NOMO-1 treated with dmso at 0.1 percent for 144 hours (cell line): ENCODE measurements at regions not wholly inside any gene's neighbourhood (a gene's known extent, or its start where the extent isn't known, plus 50 kb on each side); places are given as distances from the start of the nearest gene placed in this dataset.

Experiments
- DNase-seq: peaks from one replicate; lab custom pipeline; 2025; ENCODE audit not compliant: unreplicated experiment; lab: John Stamatoyannopoulos, UW

DNA sequence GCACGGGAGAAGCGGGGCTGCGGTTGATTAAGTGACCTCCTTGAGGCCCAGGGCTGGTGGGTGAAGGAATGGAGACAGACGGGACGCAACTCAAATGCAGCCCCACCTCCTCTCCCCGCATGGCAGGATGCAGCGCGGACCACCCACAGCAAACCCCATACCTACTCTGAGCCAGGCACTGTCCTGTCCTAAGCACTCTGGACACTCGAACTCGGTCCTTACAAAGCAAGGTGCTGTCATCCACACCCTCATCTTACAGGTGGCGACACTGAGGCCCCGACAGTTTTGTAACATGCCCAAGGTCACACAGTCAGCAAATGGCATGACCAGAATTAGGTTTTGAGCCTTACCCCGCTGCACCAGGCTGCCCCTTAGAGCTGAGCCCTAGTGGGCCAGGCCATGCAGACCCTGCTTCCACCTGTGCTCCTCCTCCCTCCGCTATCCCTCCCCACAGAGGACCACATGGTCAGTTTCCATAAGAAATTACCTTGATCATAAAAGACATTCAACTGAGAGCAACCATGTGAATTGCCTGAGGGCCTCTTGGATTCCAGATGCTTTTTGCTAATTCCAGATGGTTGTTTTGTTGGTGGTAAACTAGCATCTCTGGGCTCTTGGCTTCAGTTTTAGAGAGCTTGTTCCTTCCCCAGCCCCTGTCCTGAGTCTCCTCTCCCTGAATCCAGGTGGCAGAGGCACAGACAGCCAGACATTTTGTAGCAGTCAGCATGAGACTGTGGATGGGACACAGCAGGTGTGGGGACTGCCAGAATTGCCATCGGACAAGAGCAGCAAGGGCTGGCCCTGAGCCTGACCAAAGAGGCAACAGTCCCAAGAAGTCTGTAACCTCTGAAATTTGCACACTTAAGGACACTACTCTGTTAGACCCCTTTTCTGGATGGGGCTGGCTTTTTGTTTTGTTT, 171.9 kb upstream of the PMEPA1 start:
- no peak for DNase-seq

DNA sequence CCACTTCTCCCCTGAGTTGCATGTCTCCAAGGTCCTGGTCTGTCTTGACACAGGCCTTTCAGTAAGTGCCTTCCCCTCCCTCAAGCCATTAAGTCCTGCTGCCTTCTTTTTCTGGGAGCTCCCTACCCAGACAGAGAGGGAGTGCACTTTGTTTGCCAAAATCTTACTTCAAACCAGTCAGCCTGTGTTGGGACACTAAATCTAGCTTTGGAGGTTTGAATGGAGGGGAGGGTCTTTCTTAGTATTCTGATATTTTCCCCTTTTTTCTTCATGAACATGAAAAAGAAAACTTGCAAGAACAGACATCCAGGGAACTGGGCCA, 170.7 kb upstream of the PMEPA1 start:
- no peak for DNase-seq

DNA sequence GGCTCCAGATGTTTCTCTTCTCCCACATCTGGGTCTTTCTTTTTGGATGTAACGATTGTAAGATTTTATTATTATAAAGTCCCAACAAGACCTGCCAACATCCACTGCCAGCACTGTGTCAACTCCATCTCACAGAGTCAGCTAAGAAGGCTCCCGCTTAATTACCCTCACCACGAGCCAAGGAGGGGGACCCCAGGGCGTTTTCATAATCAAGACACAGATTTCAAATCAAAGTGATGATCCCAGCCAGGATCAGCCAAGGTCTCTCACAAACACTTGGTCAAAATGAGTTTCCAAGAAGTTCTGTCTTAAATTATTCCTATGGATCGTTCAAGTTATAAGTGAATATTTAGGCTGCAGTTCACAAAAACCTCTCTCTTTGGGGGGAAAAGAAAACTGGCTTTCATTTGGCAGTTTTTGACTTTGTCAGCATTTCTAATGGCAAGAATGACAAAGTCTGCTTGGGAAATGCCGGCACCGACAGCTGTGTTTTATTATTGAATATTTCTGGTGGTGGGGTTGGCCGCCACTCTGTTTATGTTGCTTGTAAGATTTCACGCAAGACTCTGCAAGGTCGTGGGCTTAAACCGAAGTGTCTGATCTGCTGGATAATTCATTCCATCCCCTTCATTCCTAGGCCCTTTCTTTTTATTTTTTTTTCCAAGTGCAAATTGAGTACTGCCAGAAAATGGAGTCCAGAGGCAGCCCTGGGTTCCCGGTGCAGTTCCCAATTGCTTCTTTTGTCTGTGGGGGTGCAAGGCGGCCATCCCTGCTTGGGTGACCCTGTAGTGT, 170.2 kb upstream of the PMEPA1 start:
- DNase-seq: no peak

DNA sequence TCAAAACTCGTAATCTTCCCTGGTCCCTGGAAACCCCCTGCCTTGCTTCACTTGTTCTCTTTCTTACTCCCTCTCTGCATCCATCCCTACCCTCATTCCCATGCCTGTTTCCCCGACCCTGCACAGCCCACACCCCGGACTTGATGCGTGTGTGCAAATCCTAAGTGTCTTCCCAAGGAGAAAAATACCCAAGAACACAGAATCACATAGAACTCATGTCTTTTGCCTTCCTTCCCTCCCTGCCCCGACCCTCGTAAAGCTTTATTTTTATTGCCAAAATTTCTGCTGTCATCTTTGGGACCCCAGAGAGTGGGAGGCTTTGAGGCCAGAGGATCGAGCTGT, 169.6 kb upstream of the PMEPA1 start:
- no peak for DNase-seq

DNA sequence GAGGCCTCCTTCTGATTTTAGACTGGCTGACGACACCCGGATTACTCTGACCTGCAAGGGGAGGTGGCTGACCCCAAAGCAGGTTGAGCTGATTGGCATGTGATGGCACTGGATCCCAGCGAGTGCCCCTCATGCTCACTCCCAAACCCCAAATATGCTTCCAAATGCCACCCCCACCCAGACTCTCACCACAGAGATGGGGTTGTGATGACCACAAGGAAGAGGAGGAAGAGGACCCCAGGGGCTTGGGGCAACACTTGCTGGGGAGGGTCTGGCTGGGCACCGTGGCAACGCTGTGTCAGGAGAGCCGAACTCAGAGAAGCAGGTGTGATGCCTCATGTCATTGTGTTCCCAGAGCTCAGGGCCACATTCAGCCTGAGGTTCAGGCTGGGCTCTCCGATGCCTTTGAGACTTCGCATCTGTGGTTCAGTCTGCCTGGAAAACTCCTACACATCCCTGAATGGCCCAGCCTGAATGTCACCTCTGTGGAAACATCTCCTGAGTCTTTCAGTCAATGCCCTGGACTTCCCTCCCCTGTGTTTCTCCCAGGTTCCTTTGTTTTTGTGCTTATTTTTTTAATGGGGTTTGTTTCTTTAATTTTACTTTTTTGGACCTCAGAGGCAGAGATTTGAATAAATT, 169.1 kb upstream of the PMEPA1 start:
- DNase-seq: no peak

DNA sequence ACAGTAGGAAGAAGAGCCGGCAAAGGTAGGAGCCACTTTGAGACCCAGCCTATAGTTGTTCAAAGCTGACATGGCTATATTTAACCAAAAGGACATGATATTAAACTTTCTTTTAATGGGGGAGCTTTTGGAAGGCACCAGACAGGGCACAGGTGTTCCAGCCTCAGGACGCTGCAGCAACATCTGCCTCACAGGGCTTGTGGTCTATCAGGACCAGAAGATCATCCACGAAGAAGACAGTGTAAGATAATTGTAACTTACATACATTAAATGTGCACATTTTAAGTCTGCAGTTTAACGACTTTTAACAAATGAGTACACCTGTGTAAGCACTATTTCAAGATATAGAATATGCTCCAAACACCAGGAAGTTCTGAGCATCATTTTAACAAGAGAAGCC, 168.2 kb upstream of the PMEPA1 start:
- no peak for DNase-seq

DNA sequence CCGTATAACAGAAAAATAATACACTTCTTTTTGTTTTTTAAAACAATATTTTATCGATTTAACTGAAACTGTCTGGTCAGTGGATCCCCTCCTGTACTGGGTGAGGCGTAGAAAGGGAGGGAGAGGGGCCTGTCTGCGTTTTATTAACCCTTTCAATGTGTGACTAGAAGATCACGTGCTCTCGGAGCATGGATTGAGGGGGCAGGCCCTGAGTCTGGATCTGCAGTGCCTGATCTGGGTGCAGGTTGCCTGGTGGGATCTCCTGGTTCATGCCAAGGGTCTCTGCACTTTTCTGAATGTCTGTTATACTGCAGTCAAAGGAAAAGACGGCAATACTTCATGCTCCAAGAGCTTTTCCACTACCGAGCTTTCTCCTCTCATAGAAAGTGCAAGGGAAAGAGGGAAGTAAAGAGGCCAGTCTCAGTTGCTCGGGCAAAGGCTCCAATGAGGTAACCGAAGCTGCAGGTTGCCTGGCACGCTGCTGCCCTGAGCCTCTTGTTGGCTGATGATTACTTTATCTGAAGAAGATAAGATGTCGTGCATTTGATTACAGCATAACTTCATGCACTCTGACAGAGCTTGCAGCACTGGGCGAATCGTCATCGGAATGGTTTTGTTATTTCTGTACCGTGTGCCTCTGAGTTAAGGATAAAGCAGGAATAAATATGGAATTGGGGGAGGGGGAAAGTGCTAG, 167.5 kb upstream of the PMEPA1 start:
- no peak for DNase-seq

DNA sequence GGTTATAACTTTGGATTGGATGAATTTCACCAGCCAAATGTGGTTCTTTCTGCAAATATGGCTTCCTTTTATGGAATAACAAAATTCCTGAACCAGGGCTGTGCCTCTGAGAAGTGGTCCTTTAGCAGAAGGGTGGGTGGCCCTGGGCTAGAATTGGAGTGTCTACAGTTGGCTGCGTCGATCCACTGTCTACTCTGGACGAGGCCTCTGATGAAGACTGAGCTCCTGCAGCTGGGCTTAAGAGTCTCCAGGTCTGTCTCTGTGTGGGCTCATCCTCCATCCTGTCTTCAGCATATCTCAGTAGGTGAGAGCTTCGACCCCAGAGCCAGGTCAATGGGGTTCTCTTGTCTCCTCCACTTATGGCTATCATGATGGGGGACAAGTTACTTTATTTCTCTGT, 166.3 kb upstream of the PMEPA1 start:
- DNase-seq: no peak

DNA sequence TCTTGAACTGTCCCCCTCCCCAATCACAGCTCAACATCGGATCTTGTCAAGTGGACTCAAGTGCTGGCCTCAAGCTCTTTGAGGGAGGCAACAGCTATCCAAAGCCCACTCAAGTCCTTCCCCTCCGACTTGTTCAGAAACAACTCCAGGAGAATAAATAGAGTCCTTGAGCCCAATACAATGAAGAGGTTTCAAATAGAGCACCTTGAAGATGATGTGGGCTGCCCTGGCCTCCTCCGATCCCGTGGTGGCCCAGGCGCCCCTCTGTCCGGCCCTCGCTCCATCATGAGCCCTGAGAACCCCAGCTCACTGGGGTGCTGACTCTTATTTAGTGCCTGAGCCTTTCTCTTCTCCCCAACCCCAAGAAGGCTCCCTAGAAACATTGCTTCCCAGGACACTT, 164.3 kb upstream of the PMEPA1 start:
- DNase-seq: no peak

DNA sequence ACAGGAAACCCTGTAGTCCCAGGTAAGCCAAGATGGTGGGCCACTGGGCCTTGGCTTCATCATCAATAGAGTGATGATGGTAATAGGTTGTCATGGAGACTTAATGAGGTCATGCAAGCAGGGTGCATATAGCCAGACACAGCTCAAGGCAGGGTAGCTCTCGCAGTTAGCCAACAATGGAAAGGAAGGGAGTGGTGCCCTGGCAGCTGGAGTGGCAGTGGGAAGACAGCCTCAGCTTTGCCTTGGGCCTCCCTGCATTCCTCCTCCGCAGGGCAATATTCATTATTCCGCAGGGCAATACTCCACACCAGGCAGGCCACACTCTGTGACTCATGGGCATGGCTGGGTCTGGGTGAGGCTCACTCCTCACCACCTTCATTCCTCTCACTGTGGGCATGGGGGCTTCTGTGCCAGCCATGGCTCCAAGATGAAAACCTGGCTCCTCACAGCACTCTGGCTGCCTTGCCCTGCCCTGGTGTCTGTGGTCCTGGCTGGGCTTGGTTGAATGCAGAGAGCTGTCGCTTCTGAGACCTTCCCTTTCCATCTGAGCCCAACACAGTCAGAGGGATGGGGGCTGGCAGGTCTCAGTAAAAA, 163.1 kb upstream of the PMEPA1 start:
- DNase-seq: no peak

DNA sequence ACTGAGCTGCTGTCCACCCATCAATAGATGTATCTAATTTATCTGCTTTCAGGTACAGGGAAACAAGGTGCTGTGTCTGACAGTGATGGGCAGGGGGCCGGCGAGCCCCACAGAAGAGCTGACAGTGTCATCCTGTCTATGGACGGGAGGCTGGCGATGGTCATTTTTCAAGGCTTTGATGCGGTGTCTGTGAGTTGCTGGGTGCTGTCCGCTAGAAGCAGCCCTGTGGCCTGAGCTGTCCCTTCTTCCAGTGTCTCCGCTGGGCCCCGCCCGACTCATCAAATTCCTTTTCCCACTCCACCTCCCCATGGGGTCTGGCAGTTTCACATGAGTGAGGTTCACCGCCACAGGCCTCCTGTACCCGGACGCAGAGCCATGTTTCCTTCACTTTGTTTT, 161.4 kb upstream of the PMEPA1 start:
- DNase-seq: no peak

DNA sequence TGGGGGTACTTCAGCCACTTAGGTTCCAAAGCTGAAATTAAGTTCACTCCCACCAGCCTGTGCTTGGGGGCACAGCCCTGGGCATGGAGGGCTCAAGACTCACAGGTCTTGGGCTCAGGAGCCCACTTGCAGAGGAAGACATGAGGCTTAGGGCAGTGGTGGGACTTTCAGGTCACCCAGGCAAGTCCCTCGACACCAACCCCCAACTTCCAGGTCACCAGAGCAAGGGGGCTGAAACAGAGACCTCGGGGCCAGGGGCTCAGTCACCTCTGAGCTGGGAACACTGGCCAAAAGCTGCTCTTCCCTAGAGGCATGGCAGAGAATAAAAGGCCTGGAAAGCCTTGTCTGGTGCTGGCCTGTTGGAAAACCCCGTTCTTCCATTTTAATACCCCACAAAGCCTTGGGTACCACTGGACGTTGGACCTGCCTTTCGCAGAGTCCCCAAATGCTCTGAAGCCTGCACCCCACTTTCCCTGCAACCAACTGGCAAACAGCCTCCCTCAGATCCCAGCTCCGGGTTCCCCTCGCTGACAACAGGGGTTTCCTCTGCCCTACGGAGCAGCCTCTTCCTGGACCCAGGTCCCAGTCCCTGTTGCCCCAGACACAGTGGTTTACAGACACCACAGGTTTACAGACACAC, 160.9 kb upstream of the PMEPA1 start:
- DNase-seq: no peak

DNA sequence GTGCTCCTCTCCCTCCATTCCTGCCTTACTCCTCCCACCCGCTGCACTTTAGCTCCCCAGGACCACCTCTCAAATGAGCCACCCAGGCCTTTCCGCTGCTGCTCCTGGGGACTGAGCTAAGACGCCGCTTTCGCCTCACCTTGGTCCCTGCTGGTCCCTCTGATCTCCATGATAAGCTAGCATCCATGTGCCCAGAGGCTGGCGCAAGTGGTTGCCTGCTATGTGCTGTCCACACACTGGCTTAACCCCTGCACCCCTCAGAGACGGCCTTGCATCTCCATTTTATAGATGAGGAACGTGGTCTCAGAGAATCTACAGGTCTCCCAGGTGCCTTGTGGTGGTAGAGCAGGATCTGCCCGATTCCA, 160.1 kb upstream of the PMEPA1 start:
- no peak for DNase-seq

DNA sequence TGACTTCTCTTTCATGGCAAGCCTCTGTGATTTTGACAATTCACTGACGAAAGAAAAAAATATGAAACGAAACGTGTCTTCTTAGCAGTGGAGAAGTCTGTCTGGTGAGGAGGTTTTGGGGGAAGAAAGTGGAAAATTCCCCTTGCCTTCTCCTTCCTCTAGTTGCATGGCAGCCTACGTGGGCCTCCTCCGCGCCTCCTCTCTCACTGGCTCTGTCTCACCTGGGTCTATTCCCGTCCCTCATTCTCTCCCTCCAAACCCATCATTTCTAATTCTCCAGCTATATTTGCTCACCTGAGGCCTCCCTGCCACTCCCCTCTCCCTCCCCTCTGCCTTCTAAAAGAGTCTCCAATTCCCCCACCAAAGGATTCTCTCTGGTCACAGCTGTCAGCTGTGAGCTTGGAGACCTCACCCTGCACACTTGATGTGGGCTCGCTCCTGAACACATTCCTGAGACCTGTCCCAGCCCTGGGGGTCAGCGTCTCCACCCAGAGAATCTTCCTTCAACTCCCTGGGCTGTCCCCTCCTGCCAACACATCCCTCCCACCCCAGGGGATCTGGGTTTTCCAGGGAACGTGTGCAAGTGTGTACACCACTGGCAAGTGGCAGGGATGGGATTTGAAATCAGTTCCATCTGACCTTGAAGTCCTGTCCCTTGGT, 159.6 kb upstream of the PMEPA1 start:
- DNase-seq: no peak

DNA sequence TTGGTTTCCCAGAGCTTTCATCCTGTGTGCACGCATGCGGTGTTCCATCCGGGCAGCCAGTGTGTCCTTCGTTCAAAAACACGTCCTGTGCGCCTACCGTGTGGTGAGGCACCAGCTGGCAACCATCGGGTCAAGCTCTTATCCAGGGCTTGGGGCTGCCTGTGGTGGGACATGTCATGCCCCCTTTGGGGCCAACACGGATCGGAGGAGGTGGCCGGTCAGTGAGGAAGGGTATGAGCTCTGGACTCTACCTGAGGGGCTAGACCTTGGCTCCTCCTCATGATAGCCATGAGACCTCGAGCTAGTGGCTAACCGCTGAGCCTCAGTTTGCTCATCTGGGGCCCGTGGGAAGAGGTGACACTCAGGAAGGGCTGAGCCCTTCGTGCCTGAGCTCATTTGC, 158.5 kb upstream of the PMEPA1 start:
- DNase-seq: no peak

DNA sequence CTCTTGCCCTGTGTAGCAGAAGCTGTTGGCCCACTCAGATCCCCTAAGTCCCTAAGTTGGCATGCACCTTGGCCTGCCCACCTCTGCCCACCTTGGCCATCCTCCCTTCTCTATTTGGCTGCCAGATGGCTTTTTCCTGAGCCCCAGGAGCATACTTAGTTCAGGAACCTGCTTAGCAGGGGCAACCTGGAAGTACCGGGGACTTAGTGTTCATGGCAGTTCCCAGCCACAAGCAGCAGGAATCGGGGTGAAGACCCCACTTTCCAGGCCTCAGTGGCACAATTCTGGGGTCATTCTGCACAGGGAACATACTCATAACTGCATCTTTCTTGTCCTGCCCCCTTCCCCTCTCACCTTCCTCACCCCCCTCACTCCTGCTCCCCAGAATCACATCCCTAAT, 158.0 kb upstream of the PMEPA1 start:
- no peak for DNase-seq

DNA sequence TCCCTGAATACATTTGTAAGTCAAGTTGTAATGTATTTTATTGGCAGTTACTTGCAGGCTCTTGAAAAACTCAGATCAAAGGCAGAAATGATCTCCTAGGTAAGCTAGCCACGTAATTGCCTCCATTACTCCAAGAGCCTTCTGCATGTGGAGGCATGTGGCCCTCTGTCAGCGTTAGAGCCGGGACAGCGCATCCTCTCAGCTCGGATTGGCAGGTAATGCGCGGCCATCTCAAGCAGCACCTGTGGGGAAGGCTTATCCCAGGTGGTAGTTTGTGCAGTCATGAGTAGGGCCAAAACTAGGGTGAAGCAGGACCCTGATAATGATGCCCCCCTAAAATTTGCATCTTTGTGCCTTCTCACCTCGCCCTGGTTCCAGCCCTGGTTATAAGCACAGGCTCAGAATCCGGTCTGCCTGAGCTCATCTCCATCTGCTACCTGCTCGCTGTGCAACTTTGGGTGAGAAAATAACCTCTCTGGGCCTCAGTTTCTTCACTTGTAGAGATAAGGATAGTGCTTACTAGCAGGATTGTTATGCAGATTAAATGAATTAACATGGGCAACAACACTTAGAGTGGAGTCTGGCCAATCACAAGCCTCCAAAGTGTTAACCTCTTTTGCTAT, 157.5 kb upstream of the PMEPA1 start:
- no peak for DNase-seq

DNA sequence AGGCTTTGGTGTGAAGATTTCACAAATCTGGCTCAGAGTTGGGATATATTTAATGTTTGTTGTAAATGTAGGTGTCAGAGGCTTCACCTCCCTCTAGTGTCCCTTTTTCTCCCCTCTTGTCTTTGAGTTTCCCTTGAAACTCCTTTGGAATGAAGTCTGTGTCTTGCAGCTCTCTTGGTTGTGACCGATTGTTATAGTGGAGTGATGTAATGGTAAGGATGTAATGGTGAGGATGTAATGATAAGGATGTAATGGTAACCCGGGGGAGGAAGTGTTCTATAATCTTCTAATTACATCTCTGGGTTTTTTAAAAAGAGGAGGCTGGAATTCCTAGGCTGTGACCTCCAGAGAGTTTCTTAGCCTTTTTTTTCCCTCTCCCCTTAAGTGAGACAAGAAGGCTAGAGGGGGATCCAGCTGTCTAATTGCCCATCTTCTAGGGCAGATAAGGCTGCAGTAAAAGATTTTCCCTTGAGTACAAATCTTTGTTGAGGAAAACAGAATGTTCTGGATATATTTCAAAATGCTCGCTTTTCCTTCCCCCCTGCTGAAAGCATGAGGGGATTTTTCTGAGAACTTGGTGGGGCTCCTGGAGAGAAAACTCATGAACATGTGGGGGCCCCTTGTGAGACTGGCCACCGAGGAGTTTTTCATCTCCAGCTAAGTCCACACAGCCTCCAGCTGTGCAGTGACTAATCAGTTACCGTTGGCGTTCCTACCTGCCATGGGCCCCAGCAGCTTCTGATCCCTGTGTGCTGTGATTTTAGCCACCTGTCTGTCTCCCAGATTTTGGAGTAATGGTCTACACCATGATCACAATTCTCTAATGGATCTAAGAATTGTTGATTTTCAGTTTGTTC, 156.7 kb upstream of the PMEPA1 start:
- no peak for DNase-seq

DNA sequence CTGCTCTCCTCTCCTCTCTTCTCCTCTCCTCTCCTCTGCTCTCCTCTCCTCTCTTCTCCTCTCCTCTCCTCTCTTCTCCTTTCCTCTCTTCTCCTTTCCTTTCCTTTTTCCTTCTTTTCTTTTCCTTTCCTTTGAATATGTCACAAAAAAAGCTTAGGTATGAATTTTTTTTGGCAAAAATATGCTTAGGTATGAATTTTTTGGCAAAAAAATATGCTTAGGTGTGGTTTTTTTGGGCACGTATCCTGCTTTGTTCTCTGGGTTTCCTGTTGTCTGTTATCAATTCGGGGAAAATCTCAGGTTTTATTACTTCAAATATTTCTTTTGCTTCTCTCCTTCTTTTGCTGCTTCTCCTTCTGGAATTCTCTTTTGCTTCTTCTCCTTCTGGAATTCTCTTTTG, 155.5 kb upstream of the PMEPA1 start:
- no peak for DNase-seq
